ENCODE measurements at regions not wholly inside any gene's neighbourhood (a gene's known extent, or its start where the extent isn't known, plus 50 kb on each side); places are given as distances from the start of the nearest gene placed in this dataset.

DNA sequence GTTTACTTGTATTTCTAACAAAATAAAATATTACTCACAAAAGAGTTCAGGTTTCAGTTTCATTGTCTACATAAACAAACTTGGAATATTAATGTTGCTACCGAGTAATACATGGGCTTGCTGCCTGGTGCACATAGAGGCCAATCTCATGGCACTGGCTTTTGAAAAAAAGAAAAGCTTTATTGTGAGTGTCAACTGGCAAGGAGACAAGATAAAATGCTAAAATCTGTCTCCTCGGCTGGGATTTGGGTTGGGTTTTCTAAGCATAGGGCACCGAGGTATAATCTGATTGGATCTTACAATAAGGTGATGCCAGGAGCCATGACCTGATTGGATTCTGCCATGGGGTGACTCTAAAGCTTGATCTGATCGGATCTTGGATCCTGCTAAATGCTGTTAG, 1519.9 kb upstream of the MIR17HG start:
- peak; percentile 15 for DNase-seq (ENCODE audit: low spot score)

DNA sequence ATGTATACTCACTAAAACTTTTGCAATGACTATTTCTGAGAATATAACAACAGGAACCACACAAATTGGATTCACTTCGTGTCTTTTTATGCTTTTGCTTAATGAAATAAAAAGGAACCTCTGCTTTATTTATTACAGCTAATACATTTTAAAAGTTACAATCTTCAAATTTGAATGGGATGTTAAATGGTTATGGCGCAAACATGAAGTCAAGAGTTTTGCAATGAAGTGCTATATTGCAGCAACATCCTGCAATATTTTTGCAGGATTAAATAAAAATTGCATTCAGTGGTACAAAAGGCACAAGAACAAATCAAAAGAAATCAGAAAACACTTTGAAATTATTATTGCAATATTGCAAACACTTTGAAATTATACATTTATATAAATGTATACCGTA, 1519.0 kb upstream of the MIR17HG start:
- no peak for DNase-seq (ENCODE audit: low spot score)

DNA sequence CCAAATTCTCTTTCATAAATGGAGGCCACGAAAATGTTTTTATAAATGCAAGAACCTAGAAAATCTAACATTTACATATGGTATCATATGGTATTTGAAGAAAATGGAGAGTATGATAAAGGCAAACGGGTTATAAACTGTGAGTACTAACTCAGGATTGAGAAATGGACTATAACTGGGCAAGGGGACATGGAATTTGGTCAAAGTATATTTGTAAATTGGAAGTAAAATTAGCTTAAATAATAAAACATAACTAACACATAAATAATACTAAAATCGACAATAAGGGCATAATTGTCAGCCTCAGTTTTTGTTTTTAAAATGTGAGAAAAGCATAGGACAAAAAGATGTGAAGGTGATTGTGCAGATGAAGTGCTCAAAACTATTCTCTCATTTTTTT, 1516.3 kb upstream of the MIR17HG start:
- DNase-seq (ENCODE audit: low spot score), result no peak

DNA sequence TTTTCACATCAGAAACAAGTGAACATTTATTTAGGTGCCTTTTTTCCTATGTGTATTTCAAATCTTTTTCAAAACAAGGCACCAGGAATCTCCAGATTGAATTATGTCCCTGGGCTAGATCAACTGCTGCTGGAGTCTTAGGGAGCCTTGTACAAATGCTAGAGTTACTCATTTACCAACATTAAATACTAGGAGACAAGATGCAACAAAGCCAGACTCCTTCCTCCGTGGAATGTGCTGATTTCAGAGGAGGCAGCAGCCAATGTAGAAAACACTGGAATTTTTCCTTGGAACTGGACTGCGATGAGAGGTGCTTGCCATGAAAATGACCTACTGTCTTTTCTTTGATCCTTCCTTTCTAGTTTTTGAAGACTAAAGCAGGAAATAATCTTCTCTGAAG, 1514.7 kb upstream of the MIR17HG start:
- DNase-seq (ENCODE audit: low spot score), result no peak

DNA sequence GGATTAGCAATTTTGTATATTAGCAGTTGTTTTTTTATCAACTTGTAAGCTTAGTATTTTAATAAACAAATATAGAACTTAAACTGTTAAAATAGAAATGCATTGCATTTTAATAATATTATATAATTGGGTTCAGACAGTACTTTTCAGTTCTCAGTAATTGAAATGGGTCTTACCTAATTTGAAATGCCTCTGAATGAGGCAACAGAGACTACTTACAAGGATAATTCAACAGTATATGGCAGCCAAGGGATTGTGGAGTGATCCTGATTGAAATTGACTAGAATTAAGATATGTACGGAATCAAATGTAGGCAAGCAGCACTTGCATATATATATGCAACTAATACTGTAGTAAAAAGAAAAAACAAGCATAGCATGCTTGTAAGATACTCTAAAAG, 1503.9 kb upstream of the MIR17HG start:
- no peak for DNase-seq (ENCODE audit: low spot score)

DNA sequence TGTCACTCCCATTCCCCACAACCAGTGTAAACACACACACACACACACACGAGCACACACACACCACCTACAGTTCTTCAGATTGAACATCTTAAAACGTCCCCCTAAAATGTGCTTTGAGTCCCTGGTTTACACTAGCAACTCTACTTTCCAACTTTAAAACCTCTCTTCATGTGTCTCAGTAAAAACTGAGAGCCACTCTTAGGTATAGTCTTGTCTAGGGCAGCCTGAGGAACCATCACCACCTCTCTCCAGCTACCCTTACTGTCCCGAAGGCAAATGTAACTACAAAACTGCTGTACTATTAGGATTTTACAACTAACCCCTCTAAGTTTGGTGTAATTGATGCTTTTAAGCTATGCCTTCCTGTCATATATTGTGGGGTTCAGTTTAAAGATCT, 1501.6 kb upstream of the MIR17HG start:
- no peak for DNase-seq (ENCODE audit: low spot score)

DNA sequence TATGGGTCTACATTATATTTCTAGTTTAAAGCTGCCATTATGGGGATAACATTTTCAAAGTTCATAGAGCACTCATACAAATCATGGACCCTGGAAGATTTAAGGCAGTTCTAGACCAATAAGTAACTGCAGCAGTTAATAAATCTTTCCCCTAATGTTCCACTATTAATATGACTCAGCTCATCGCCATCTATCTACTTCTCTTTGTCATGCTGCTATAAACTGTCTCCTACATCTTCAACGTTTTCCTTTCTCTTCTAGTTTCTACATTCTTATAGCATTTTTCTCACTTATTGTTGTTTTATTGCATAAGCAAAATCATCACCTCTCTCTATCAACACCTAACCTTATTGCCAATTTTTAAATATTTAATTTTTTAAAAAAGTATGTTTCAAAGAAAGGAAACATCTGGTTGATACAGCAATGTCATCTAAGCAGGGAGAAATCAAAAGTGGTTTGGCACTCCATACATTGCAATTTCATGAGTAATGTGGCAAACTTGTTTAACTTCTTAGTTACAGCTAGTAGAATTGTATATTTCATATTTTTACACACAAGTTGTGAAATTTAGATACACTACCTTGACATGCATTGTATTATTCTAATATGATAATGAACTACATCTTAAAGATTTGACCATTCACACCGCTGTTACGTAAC, 1500.4 kb upstream of the MIR17HG start:
- DNase-seq (ENCODE audit: low spot score), result no peak

DNA sequence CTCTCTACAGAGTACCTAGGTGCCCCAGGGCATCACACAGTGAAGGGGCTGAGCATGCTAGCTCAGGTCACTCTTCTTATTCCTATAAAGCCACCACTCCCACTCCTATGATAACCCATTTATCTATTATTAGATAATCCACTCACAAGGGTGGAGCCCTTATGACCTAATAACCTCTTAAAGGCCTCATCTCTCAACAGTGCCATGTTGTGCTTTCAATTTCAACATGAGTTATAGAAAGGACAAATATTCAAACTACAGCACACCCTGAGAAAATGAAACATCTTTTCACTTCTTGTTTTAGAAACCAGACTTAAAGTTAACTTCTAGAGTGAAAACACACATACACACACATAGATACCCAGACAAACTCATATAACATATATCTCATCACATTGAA, 1494.9 kb upstream of the MIR17HG start:
- DNase-seq (ENCODE audit: low spot score), result no peak

DNA sequence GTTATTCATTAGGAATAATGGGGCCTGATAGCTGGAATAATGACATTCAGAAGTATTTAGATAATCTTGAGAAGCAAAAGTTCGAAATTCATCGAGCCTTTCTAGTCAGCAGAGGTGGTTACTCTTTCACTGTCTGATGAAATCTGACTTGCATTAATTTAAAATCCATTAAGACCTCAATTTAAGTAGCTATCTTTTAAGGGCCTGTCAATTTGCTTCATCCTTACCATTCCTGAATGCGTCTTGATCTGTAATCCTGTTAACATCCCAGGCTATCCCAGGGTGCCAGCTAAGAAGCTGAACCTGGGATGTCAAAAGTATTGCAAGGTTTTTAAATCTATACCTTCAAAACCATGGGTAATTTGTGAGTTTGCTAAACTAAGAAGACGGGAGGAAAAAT, 1491.0 kb upstream of the MIR17HG start:
- no peak for DNase-seq (ENCODE audit: low spot score)

DNA sequence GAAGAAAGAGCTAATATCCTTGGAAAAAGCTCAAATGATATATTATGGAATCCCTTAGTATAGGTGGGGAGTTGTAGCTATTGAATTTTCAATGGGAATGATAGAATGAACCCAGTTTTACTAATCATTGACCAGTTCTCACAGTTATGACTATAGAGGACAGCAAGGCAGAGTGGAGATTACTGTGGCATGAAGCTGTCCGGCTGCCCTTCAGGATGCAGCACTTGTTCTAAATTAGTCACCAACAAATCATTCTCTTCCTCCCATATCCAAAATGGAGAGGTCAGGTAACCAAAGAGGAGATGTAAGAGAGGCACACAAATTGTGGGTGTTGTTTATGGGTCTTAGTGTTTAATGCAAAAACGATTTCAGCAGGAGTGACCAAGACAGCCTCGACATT, 1490.0 kb upstream of the MIR17HG start:
- DNase-seq (ENCODE audit: low spot score), result no peak

DNA sequence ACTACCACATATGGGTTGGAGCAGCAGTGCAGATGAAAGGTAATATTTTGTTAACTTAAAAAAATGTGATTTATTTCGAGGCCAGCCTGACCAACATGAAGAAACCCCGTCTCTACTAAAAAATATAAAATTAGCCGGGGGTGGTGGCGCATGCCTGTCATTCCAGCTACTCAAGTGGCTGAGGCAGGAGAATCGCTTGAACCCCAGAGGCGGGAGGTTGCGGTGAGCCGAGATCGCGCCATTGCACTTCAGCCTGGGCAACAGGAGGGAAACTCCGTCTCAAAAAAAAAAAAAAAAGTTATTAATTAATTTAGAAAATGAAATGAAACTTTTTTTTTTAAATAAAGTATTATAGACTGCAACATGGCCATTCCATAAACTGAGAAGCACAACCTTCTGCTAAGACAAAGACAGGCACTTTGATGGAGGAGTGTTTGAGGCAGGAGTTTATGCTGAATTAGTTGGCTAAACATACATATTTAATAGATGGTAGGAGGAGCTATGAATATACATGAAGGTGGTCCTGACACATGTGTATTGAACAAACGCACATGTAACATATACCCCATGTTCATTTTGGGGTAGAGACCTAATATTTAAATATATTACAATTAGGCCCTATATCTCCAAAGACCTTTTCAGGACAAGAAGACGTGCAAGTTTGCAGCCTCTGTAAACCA, 1485.3 kb upstream of the MIR17HG start:
- no peak for DNase-seq (ENCODE audit: low spot score)

DNA sequence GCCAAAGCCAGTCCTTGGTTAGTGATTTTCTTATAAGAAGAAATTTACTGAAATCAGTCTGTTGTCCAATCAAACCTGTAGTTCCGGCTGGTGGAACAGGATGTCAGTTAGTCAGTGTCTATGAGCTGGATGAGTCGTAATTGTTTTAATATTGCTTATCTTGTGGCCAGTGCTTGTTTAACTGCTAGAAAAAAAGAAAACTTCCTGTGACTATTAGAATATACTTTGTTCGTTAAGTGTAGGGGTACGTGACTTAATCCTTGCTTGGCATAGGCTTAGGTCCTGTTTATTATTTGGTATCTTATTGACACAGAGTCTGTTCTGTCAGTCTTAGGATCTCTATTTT, 1484.8 kb upstream of the MIR17HG start:
- no peak for DNase-seq (ENCODE audit: low spot score)

DNA sequence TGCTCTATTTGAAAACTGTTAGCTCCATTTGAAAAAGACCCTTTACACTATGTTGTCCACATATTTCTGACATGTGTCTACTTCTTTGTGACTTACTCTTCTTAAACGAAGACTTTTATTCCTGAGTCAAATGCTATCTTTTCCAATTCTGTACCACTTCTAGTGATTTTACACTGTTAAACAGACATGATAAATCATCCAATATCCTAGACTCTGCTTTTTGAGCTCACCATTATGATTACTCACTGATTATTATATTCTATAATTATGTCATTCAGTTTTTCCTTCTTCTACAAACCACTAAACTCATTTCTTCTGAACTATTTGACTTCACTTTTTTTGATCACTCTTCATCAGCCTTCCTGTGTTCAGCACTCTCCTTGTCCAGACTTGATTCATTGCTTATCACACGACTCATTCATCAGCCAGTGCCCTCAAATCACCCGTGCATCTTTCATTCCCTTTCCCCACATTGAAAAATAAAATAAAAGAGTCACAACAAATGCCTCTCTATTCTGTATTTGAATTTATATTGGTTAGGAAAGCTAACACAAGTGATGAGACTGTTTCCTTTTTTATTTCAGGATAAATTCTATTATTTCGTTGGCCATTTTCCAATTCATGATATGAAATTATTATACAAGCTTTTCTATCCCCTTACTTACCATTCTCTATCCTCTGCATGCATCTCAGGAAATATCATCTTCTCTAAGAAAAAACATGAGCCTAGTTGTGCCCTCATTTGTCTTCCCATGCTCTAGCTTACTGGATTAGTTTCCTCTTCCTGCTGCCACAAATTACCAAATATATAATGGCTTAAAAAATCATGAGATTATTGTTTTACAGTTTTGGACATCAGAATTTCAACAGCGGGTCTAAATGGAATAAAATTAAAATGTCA, 1482.1 kb upstream of the MIR17HG start:
- DNase-seq (ENCODE audit: low spot score), result no peak

DNA sequence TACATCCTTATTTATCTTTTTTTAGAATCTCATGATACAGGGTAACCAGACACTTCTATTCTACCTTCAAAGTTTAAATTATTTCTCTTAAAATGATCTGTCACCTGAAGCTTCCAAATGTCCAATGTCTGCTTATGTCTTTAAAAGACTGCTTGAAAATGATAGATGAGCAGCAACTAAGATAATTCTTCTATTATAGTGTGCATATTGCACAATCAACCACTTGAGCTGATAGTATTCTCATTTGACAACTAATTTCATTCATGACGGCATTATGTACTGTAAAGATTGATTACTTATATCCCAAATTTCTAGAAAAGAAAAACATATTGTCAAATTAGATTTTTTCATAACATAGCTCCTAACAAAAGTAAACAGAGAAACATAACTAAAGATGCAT, 1478.2 kb upstream of the MIR17HG start:
- no peak for DNase-seq (ENCODE audit: low spot score)

DNA sequence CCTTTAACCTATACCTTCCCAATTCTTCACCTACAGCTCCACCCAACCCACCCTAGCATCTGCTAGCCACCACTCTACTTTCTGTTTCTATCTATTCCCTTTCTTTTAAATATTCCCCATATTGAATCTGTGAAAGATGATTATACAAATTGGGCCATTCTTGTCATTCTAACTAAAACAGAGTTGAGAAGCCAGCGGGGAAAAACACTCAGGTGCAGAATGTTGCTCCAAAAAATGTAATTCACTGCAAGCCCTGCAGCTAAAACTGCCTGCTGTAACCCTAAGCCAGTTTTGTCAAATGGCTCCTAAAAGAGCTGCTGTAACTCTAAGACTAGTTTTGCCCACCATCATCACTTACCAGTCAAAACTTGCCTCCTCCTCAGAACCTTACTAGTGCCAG, 1468.6 kb upstream of the MIR17HG start:
- no peak for DNase-seq (ENCODE audit: low spot score)

DNA sequence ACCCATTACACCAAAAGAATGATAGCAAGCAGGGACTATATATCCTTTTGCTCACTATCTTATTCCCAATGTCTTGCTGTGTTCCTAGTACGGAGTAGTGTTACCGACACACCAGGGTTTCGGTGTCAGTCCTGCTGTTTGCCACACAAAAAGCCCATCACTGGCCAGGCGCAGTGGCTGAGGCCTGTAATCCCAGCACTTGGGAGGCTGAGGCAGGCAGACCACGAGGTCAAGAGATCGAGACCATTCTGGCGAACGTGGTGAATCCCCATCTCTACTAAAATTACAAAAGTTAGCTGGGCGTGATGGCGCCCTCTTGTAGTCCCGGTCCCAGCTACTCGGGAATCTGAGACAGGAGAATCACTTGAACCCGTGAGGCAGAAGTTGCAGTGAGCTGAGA, 1467.3 kb upstream of the MIR17HG start:
- DNase-seq (ENCODE audit: low spot score), result no peak

DNA sequence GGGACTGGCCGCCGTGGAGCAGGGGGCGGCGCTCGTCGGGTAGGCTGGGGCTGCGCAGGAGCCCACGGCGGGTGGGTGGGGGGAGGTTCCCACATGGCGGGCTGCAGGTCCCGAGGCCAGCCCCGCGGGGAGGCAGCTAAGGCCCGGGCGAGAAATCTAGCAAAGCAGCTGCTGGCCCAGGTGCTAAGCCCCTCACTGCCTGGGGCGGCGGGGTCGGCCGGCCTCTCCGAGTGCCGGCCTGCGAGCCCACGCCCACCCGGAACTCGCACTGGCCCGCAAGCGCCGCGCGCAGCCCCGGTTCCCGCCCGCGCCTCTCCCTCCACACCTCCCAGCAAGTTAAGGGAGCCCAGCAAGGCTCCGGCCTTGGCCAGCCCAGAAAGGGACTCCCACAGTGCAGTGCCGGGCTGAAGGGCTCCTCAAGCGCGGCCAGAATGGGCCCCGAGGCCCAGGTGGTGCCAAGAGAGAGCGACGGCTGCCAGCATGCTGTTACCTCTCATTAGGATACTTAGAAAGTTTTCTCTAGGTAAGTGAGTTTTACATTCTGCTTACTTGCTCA, 1463.5 kb upstream of the MIR17HG start:
- DNase-seq (ENCODE audit: low spot score), result no peak

DNA sequence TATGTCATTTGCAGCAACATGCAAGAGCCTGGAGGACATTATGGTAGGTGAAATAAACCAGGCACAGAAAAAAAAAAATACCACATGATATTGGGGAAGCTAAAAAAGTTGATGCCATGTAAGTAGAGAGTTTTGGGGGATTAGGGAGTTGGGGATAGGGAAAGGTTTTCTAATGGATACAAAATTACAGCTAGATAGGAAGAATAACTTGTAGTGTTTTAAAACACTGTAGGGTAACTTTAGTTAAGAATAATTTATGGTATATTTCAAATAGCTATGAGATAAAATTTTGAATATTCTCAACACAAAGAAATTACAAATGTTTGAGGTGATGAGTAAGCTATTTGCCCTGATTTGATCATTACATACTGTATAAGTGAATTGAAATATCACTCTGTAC, 1456.7 kb upstream of the MIR17HG start:
- DNase-seq (ENCODE audit: low spot score), result no peak

DNA sequence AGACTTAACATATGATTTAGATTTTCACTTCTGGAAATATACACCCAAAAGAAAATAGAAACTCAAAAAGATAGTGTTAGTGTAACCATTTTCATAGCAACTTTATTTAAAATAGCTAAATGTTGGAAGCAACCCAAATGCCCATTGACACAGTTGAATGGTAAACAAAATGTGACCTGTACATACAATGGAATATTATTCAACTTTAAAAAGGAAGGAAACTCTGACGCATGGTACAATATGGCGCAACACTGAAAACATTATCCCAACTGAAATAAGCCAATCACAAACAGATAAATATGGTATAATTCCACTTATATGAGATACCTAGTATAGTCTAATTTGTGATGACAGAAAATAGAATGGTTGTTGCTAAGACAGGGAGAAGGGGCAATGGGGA, 1456.1 kb upstream of the MIR17HG start:
- no peak for DNase-seq (ENCODE audit: low spot score)

DNA sequence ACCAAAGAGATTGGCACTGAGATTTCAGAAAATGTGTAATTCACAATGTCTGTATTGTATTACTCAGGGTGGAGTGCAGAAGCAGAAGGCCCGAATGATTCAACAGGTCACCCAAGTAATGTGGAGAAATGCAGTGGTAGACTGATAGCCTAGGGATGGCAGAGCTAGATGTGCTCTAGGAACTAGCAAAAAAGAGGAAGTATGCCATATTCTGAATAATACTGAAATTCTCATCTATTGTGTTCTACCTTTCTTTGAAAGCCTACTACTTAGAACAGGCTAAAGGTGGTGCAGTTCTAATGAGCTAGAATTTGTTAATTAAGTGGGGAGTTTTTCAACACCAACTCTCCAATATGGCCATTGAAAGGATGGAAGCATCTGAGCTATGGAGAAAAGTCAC, 1449.8 kb upstream of the MIR17HG start:
- no peak for DNase-seq (ENCODE audit: low spot score)

DNA sequence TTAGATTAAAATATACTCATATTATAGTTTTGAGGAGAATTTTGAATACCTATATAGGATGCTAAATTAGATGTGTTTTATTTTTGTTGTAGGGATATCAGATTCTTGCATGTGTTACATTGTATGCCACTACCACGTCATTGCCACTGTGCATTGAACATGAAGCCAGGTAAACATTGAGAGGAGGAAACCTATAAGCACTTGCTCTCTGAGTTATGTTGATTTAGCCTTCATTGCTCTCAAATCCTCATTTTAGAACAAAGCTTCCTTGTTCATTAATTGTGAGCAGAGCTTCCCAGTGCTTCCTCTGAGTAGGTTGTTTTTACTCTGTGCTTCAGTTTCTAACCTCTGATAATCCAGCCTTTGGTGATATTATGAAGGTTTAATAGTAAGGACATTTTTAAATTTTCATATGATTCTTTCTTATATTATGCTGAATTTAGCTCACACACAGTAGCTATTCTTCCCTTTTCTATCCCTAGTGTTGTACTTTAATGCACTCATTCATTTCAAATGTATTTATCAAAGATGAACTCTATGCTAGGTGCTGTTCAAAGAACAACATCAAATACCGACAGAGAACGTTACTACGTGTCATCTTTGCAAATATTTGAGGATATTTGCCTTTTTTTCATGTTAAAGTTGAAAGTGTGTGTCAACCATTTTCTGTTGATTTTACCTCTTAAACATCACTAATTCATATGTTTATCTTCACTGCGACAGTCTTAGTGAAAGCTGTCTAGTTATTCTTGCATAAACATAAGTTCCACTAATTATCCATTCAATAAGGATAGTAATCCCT, 1448.0 kb upstream of the MIR17HG start:
- DNase-seq (ENCODE audit: low spot score), result no peak

DNA sequence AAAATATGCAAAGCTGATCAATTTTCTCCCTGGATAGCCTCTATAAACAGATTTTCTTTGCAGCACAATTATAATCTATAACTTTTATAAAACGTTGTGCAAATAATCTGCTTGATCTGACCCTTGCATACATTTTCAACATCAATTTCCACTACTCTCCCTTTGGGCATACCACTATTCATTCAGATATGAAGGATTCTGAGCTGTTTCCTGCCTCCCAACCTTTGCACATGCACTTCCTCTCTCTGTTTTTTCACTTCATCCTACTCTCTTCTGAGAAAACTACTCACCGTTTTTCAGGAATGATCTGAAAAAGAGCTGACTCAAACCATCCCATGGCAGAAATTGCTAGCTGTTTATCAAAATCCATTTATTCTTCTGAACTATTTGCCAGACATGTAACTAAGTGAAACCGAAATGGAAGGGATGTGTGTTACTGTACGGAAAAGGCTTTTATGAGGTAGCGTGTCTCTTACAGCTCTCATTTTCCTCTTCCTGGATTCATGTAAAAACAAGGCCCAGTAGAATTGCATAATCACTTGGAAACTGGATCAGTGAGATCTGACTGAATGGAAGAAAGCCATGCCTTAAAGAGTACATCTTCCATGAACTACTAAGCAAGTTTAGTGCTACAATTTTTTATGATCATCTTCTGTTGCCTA, 1447.3 kb upstream of the MIR17HG start:
- DNase-seq (ENCODE audit: low spot score), result no peak
